LoVo (cell line): ENCODE measurements at regions not wholly inside any gene's neighbourhood (a gene's known extent, or its start where the extent isn't known, plus 50 kb on each side); places are given as distances from the start of the nearest gene placed in this dataset.
"Not testable (repeated sequence)": the region's sequence is repeated elsewhere in the genome, so short reads cannot be mapped to it uniquely, and the experiment has no call there.

ENCODE experiments used
- DNase-seq: peaks from one replicate; pipeline ENCODE4 v3.0.0-alpha.2; 2016; ENCODE audit warnings: low spot score

- no peak for DNase-seq
Observed at GRCh38 chr1:72530646-72531045, 248.3 kb upstream of the NEGR1 start.

GRCh38 chr1:72526926-72527325 lies 244.6 kb upstream of the NEGR1 start:
- no peak for DNase-seq

- no peak for DNase-seq
Observed at GRCh38 chr1:72524021-72524420, 241.7 kb upstream of the NEGR1 start.

GRCh38 chr1:72521659-72522058 lies 239.3 kb upstream of the NEGR1 start:
- no peak for DNase-seq

GRCh38 chr1:72516826-72517225 lies 234.5 kb upstream of the NEGR1 start:
- no peak for DNase-seq

GRCh38 chr1:72516264-72516663 lies 233.9 kb upstream of the NEGR1 start:
- DNase-seq: no peak

- no peak for DNase-seq
Observed at GRCh38 chr1:72498371-72498770, 216.0 kb upstream of the NEGR1 start.

GRCh38 chr1:72489801-72490200 lies 207.5 kb upstream of the NEGR1 start:
- no peak for DNase-seq

- DNase-seq: no peak
Observed at GRCh38 chr1:72485801-72486200, 203.5 kb upstream of the NEGR1 start.

- no peak for DNase-seq
Observed at GRCh38 chr1:72483846-72484357, 201.6 kb upstream of the NEGR1 start.

- DNase-seq: no peak
Observed at GRCh38 chr1:72482736-72483413, 200.5 kb upstream of the NEGR1 start.

GRCh38 chr1:72481420-72481970 lies 199.2 kb upstream of the NEGR1 start:
- DNase-seq: no peak

- DNase-seq: no peak
Observed at GRCh38 chr1:72466376-72466775, 184.0 kb upstream of the NEGR1 start.

GRCh38 chr1:72462186-72462905 lies 180.0 kb upstream of the NEGR1 start:
- DNase-seq: no peak

GRCh38 chr1:72442262-72442661 lies 159.9 kb upstream of the NEGR1 start:
- DNase-seq: no peak

- DNase-seq: no peak
Observed at GRCh38 chr1:72439036-72439435, 156.7 kb upstream of the NEGR1 start.

- no peak for DNase-seq
Observed at GRCh38 chr1:72438270-72438669, 155.9 kb upstream of the NEGR1 start.

- DNase-seq: no peak
Observed at GRCh38 chr1:72435025-72435424, 152.7 kb upstream of the NEGR1 start.

- DNase-seq: no peak
Observed at GRCh38 chr1:72434070-72434469, 151.7 kb upstream of the NEGR1 start.

GRCh38 chr1:72433591-72433990 lies 151.3 kb upstream of the NEGR1 start:
- no peak for DNase-seq

GRCh38 chr1:72432645-72433267 lies 150.4 kb upstream of the NEGR1 start:
- no peak for DNase-seq

GRCh38 chr1:72431810-72432209 lies 149.5 kb upstream of the NEGR1 start:
- no peak for DNase-seq

- DNase-seq: not testable (repeated sequence)
Observed at GRCh38 chr1:72428276-72428675, 145.9 kb upstream of the NEGR1 start.
